Caki2 (cell line): ENCODE measurements at regions not wholly inside any gene's neighbourhood (a gene's known extent, or its start where the extent isn't known, plus 50 kb on each side); places are given as distances from the start of the nearest gene placed in this dataset.
"Not testable (repeated sequence)": the region's sequence is repeated elsewhere in the genome, so short reads cannot be mapped to it uniquely, and the experiment has no call there.

ENCODE experiments used
- DNase-seq: peaks from one replicate; pipeline ENCODE4 v3.0.0-alpha.2; 2015; ENCODE audit warnings: low read depth
- in situ Hi-C: cut with HindIII; loops from 2 replicates; pipeline ENCODE4 v1.10.0; 2016; ENCODE audit warnings: low sequenced_read_pairs, low pct_unique_long_range_greater_than_20kb, mixed read lengths

GRCh38 chr1:14323568-14324247, 274.8 kb upstream of the KAZN start:
- in situ Hi-C loops, result no loop called here
- DNase-seq, result no peak

GRCh38 chr1:14324248-14324630, 274.2 kb upstream of the KAZN start:
- DNase-seq, result no peak
- in situ Hi-C loops, result no loop called here

GRCh38 chr1:14326857-14327256, 271.6 kb upstream of the KAZN start:
- no peak for DNase-seq
- in situ Hi-C loops, result no loop called here

- in situ Hi-C loops, result no loop called here
- no peak for DNase-seq
Observed at GRCh38 chr1:14328685-14329084, 269.8 kb upstream of the KAZN start.

- in situ Hi-C loops, result no loop called here
- no peak for DNase-seq
Observed at GRCh38 chr1:14332158-14332557, 266.3 kb upstream of the KAZN start.

- no peak for DNase-seq
- in situ Hi-C loops, result no loop called here
Observed at GRCh38 chr1:14334336-14335176, 263.9 kb upstream of the KAZN start.

- DNase-seq, result no peak
- in situ Hi-C loops, result no loop called here
Observed at GRCh38 chr1:14338509-14338908, 260.0 kb upstream of the KAZN start.

- in situ Hi-C loops, result no loop called here
- no peak for DNase-seq
Observed at GRCh38 chr1:14339288-14339687, 259.2 kb upstream of the KAZN start.

GRCh38 chr1:14340002-14340785, 258.3 kb upstream of the KAZN start:
- in situ Hi-C loops, result no loop called here
- DNase-seq, result no peak

- no peak for DNase-seq
- in situ Hi-C loops, result no loop called here
Observed at GRCh38 chr1:14341147-14341546, 257.3 kb upstream of the KAZN start.

- in situ Hi-C loops, result no loop called here
- DNase-seq, result peak; percentile 58
Observed at GRCh38 chr1:14345946-14346550, 252.4 kb upstream of the KAZN start.

- no peak for DNase-seq
- in situ Hi-C loops, result no loop called here
Observed at GRCh38 chr1:14347186-14347585, 251.3 kb upstream of the KAZN start.

GRCh38 chr1:14347776-14348175, 250.7 kb upstream of the KAZN start:
- in situ Hi-C loops, result no loop called here
- DNase-seq, result no peak

GRCh38 chr1:14350197-14350596, 248.3 kb upstream of the KAZN start:
- in situ Hi-C loops, result no loop called here
- no peak for DNase-seq

GRCh38 chr1:14352897-14353296, 245.6 kb upstream of the KAZN start:
- in situ Hi-C loops, result no loop called here
- DNase-seq, result no peak

GRCh38 chr1:14361005-14361404, 237.5 kb upstream of the KAZN start:
- DNase-seq, in situ Hi-C loops: not testable (repeated sequence)

- no peak for DNase-seq
- in situ Hi-C loops, result no loop called here
Observed at GRCh38 chr1:14362331-14362730, 236.2 kb upstream of the KAZN start.

- DNase-seq, result no peak
- in situ Hi-C loops, result no loop called here
Observed at GRCh38 chr1:14363036-14363590, 235.4 kb upstream of the KAZN start.
